ENCODE measurements at regions not wholly inside any gene's neighbourhood (a gene's known extent, or its start where the extent isn't known, plus 50 kb on each side); places are given as distances from the start of the nearest gene placed in this dataset.

- no peak for TF ChIP-seq CTCF (IDR thresholded peaks at IDR 0.05; ENCODE audit: insufficient read depth, low read length, missing control alignments)
- ChIA-PET POLR2A (no interaction called here), CTCF (interaction anchor here (1.4 kb wide), 1 partner anchor 119 kb away, joined by 3 read pairs; no protein-coding TSS in a partner anchor)
- H3K4me3 ChIP-seq (ENCODE audit: low read depth, low read length), result no peak overlapping the region
- DNase-seq (ENCODE audit: low read depth, low spot score), result no peak
These were observed 214.9 kb downstream of the HACE1 start for GRCh38 chr6:104644848-104645247.

GRCh38 chr6:104642871-104643270, 216.8 kb downstream of the HACE1 start:
- H3K4me3 ChIP-seq (ENCODE audit: low read depth, low read length), result no peak overlapping the region
- TF ChIP-seq CTCF (IDR thresholded peaks at IDR 0.05; ENCODE audit: insufficient read depth, low read length, missing control alignments), result no peak
- no peak for DNase-seq (ENCODE audit: low read depth, low spot score)
- POLR2A ChIA-PET, result no interaction called here
- CTCF ChIA-PET, result no interaction called here

- CTCF ChIA-PET, result interaction anchor here (1.2 kb wide), 1 partner anchor 18 kb away, joined by 3 read pairs; no protein-coding TSS in a partner anchor
- TF ChIP-seq CTCF (IDR thresholded peaks at IDR 0.05; ENCODE audit: insufficient read depth, low read length, missing control alignments), result no peak
- POLR2A ChIA-PET, result no interaction called here
- no peak overlapping the region for H3K4me3 ChIP-seq (ENCODE audit: low read depth, low read length)
- DNase-seq (ENCODE audit: low read depth, low spot score), result no peak
These were observed 219.0 kb downstream of the HACE1 start for GRCh38 chr6:104640761-104641160.

- POLR2A ChIA-PET, result no interaction called here
- TF ChIP-seq CTCF (IDR thresholded peaks at IDR 0.05; ENCODE audit: insufficient read depth, low read length, missing control alignments), result no peak
- CTCF ChIA-PET, result no interaction called here
- no peak for DNase-seq (ENCODE audit: low read depth, low spot score)
- no peak overlapping the region for H3K4me3 ChIP-seq (ENCODE audit: low read depth, low read length)
These were observed 219.5 kb downstream of the HACE1 start for GRCh38 chr6:104640150-104640700.

- POLR2A ChIA-PET, result no interaction called here
- no peak for TF ChIP-seq CTCF (IDR thresholded peaks at IDR 0.05; ENCODE audit: insufficient read depth, low read length, missing control alignments)
- CTCF ChIA-PET, result no interaction called here
- peak; percentile 17 for DNase-seq (ENCODE audit: low read depth, low spot score)
- no peak overlapping the region for H3K4me3 ChIP-seq (ENCODE audit: low read depth, low read length)
These were observed 220.1 kb downstream of the HACE1 start for GRCh38 chr6:104639668-104640067.

GRCh38 chr6:104638841-104639290, 220.9 kb downstream of the HACE1 start:
- no peak overlapping the region for H3K4me3 ChIP-seq (ENCODE audit: low read depth, low read length)
- DNase-seq (ENCODE audit: low read depth, low spot score), result no peak
- ChIA-PET POLR2A (no interaction called here), CTCF (no interaction called here)
- no peak for TF ChIP-seq CTCF (IDR thresholded peaks at IDR 0.05; ENCODE audit: insufficient read depth, low read length, missing control alignments)
